Common myeloid progenitor, CD34-positive (primary cell): ENCODE measurements at regions not wholly inside any gene's neighbourhood (a gene's known extent, or its start where the extent isn't known, plus 50 kb on each side); places are given as distances from the start of the nearest gene placed in this dataset.

Source experiments
- CTCF ChIA-PET: fragments of 350-600 bp; sonication (Branson Sonifier 250); formaldehyde crosslinking; loops from one replicate; lab custom pipeline; 2021; ENCODE audit warnings: antibody characterized with exemption; lab: Charles Lee
- POLR2A ChIA-PET: fragments of 350-600 bp; sonication (Branson Sonifier 250); formaldehyde crosslinking; loops from one replicate; lab custom pipeline; 2021; ENCODE audit warnings: antibody characterized with exemption; lab: Charles Lee
- DNase-seq, 3 donors: peaks; one replicate each; pipeline versions ENCODE4 v3.0.0 to v3.0.0-alpha.2; 2013
- H3K27ac ChIP-seq, 2 experiments: 1 replicate in 1 of 2; 2 replicates in 1 of 2; pipeline ENCODE4 v1.7.0; 2013; ENCODE audit warnings: inconsistent platforms in 2 of 2, low read length in 2 of 2, mild to moderate bottlenecking in 2 of 2, low read depth in 1 of 2, moderate library complexity in 1 of 2; ENCODE audit not compliant: severe bottlenecking in 2 of 2, insufficient read depth in 1 of 2, poor library complexity in 1 of 2
- H3K27me3 ChIP-seq, 5 experiments: replicated peaks in 2 of 5; 1 replicate in 3 of 5; 2 replicates in 2 of 5; pipeline versions ENCODE4 v1.6.1 to v1.7.0; 2013; ENCODE audit warnings: low read length in 4 of 5, mild to moderate bottlenecking in 2 of 5, moderate library complexity in 2 of 5, inconsistent platforms in 1 of 5; ENCODE audit not compliant: insufficient read depth in 5 of 5, control insufficient read depth in 4 of 5
- H3K36me3 ChIP-seq, 4 experiments: 1 replicate in 2 of 4; 2 replicates in 2 of 4; pipeline versions ENCODE4 v1.6.1 to v1.7.0; 2013; ENCODE audit warnings: low read length in 3 of 4, control low read depth in 1 of 4, mild to moderate bottlenecking in 1 of 4; ENCODE audit not compliant: control insufficient read depth in 4 of 4, insufficient read depth in 4 of 4
- H3K4me1 ChIP-seq, 4 experiments: 1 replicate in 3 of 4; 2 replicates in 1 of 4; pipeline versions ENCODE4 v1.6.1 to v1.7.1; 2013; ENCODE audit warnings: low read length in 3 of 4, mild to moderate bottlenecking in 3 of 4, control low read depth in 1 of 4, inconsistent platforms in 1 of 4, moderate library complexity in 1 of 4; ENCODE audit not compliant: control insufficient read depth in 4 of 4, insufficient read depth in 4 of 4; ENCODE audit errors: control extremely low read depth in 1 of 4
- H3K4me3 ChIP-seq, 7 experiments: 1 replicate in 4 of 7; 2 replicates in 3 of 7; pipeline versions ENCODE4 v1.5.1 to v1.7.0; 2013; ENCODE audit warnings: mild to moderate bottlenecking in 7 of 7, low read length in 6 of 7, moderate library complexity in 6 of 7, inconsistent platforms in 2 of 7, low read depth in 2 of 7, control low read depth in 1 of 7; ENCODE audit not compliant: insufficient read depth in 4 of 7, control insufficient read depth in 1 of 7; ENCODE audit errors: extremely low read depth in 1 of 7
- H3K9me3 ChIP-seq, 5 experiments: 1 replicate in 4 of 5; 2 replicates in 1 of 5; pipeline versions ENCODE4 v1.6.1 to v1.7.1; 2013; ENCODE audit warnings: low read length in 4 of 5, mild to moderate bottlenecking in 2 of 5, inconsistent platforms in 1 of 5, low read depth in 1 of 5, moderate library complexity in 1 of 5; ENCODE audit not compliant: control insufficient read depth in 4 of 5, insufficient read depth in 2 of 5; ENCODE audit errors: control extremely low read depth in 1 of 5
- WGBS: methylation state at CpG from one replicate; pipeline ENCODE4 v1.1.5; 2013; ENCODE audit not compliant: insufficient coverage; 5-methylcytosine and 5-hydroxymethylcytosine counted together

GRCh38 chr14:84217066-84217465 is 1312.9 kb upstream of the FLRT2 start:
- no peaks in the 10 kb centered on the region for H3K4me1 ChIP-seq
- no peak for DNase-seq
- WGBS, result no CpG with 5 or more reads among the region's 1 CpG
- H3K4me3 ChIP-seq, result no peak overlapping the region
- ChIA-PET POLR2A (no interaction called here), CTCF (no interaction called here)
- H3K36me3 ChIP-seq, result no peaks in the 10 kb centered on the region
- no peaks in the 10 kb centered on the region for H3K27me3 ChIP-seq
- peaks cover 0 to 5% (median 0%) of the 10 kb centered on the region in 5 experiments for H3K9me3 ChIP-seq
- H3K27ac ChIP-seq, result no peak overlapping the region

GRCh38 chr14:84225268-84225667 is 1304.7 kb upstream of the FLRT2 start:
- Histone ChIP-seq H3K36me3 (no peaks in the 10 kb centered on the region), H3K4me3 (no peak overlapping the region), H3K9me3 (no peaks in the 10 kb centered on the region), H3K27ac (no peak overlapping the region), H3K27me3 (no peaks in the 10 kb centered on the region), H3K4me1 (no peaks in the 10 kb centered on the region)
- ChIA-PET POLR2A (no interaction called here), CTCF (no interaction called here)
- 100% methylated on average over 1 of the region's 1 CpG for WGBS
- DNase-seq, result no peak

GRCh38 chr14:84228702-84229101 is 1301.2 kb upstream of the FLRT2 start:
- POLR2A ChIA-PET, result no interaction called here

GRCh38 chr14:84234281-84234680 is 1295.7 kb upstream of the FLRT2 start:
- no peaks in the 10 kb centered on the region for H3K27me3 ChIP-seq
- ChIA-PET CTCF (no interaction called here), POLR2A (no interaction called here)
- DNase-seq, result no peak
- no peaks in the 10 kb centered on the region for H3K9me3 ChIP-seq
- H3K36me3 ChIP-seq, result no peaks in the 10 kb centered on the region
- no peak overlapping the region for H3K4me3 ChIP-seq
- H3K4me1 ChIP-seq, result no peaks in the 10 kb centered on the region
- WGBS, result 89% methylated on average over 6 of the region's 7 CpGs
- no peak overlapping the region for H3K27ac ChIP-seq

More at GRCh38 chr14:84228702-84229101, 1301.2 kb upstream of the FLRT2 start:
- Histone ChIP-seq H3K27ac (no peak overlapping the region), H3K9me3 (no peaks in the 10 kb centered on the region), H3K4me3 (no peak overlapping the region), H3K4me1 (no peaks in the 10 kb centered on the region), H3K27me3 (no peaks in the 10 kb centered on the region), H3K36me3 (no peaks in the 10 kb centered on the region)
- DNase-seq, result no peak
- 100% methylated on average over 2 of the region's 3 CpGs for WGBS
- CTCF ChIA-PET, result no interaction called here

GRCh38 chr14:84236290-84236689 is 1293.7 kb upstream of the FLRT2 start:
- no peak for DNase-seq
- POLR2A ChIA-PET, result no interaction called here
- Histone ChIP-seq H3K4me3 (no peak overlapping the region), H3K4me1 (no peaks in the 10 kb centered on the region), H3K36me3 (no peaks in the 10 kb centered on the region), H3K9me3 (no peaks in the 10 kb centered on the region), H3K27me3 (no peaks in the 10 kb centered on the region), H3K27ac (no peak overlapping the region)
- 80% methylated on average over 1 of the region's 3 CpGs for WGBS
- CTCF ChIA-PET, result no interaction called here

GRCh38 chr14:84237881-84238280 is 1292.1 kb upstream of the FLRT2 start:
- 80% methylated on average over 1 of the region's 2 CpGs for WGBS

GRCh38 chr14:84247693-84248092 is 1282.3 kb upstream of the FLRT2 start:
- no peaks in the 10 kb centered on the region for H3K36me3 ChIP-seq
- no peak overlapping the region for H3K4me3 ChIP-seq
- H3K4me1 ChIP-seq, result no peaks in the 10 kb centered on the region
- no peaks in the 10 kb centered on the region for H3K27me3 ChIP-seq
- POLR2A ChIA-PET, result no interaction called here
- no peak for DNase-seq
- no peak overlapping the region for H3K27ac ChIP-seq
- WGBS, result no CpG with 5 or more reads among the region's 1 CpG
- CTCF ChIA-PET, result no interaction called here
- peaks cover 0 to 3% (median 0%) of the 10 kb centered on the region in 5 experiments for H3K9me3 ChIP-seq

More at GRCh38 chr14:84237881-84238280, 1292.1 kb upstream of the FLRT2 start:
- Histone ChIP-seq H3K4me3 (no peak overlapping the region), H3K27me3 (no peaks in the 10 kb centered on the region), H3K27ac (no peak overlapping the region), H3K36me3 (no peaks in the 10 kb centered on the region), H3K9me3 (peaks cover 0 to 2% (median 0%) of the 10 kb centered on the region in 5 experiments), H3K4me1 (no peaks in the 10 kb centered on the region)
- POLR2A ChIA-PET, result no interaction called here
- DNase-seq, result no peak
- CTCF ChIA-PET, result no interaction called here
